HL-60/S4 treated with retinoic acid at 250 ng/mL for 4 days and 3 days (cell line): ENCODE measurements at regions not wholly inside any gene's neighbourhood (a gene's known extent, or its start where the extent isn't known, plus 50 kb on each side); places are given as distances from the start of the nearest gene placed in this dataset.

ENCODE experiments used
- in situ Hi-C: fragments of 300-500 bp; cut with MboI; formaldehyde crosslinking; loops from 2 replicates; pipeline ENCODE4 v1.7.0; 2022; ENCODE audit warnings: low sequenced_read_pairs

- in situ Hi-C loops, result no loop called here
These were observed 686.3 kb downstream of the LIG4 start for GRCh38 chr13:107529035-107529434.

GRCh38 chr13:107518780-107519179, 696.6 kb downstream of the LIG4 start:
- in situ Hi-C loops, result no loop called here

- in situ Hi-C loops, result no loop called here
These were observed 697.0 kb downstream of the LIG4 start for GRCh38 chr13:107518292-107518691.

- in situ Hi-C loops, result no loop called here
These were observed 698.8 kb downstream of the LIG4 start for GRCh38 chr13:107516517-107516916.

- in situ Hi-C loops, result no loop called here
These were observed 702.8 kb downstream of the LIG4 start for GRCh38 chr13:107512551-107512950.

GRCh38 chr13:107497661-107498060, 717.7 kb downstream of the LIG4 start:
- in situ Hi-C loops, result no loop called here

GRCh38 chr13:107493266-107493665, 722.1 kb downstream of the LIG4 start:
- in situ Hi-C loops, result no loop called here

- in situ Hi-C loops, result no loop called here
These were observed 732.6 kb downstream of the LIG4 start for GRCh38 chr13:107482688-107483087.

GRCh38 chr13:107480130-107480529, 735.2 kb downstream of the LIG4 start:
- in situ Hi-C loops, result no loop called here

GRCh38 chr13:107477772-107478379, 737.5 kb downstream of the LIG4 start:
- in situ Hi-C loops, result no loop called here

- in situ Hi-C loops, result no loop called here
These were observed 739.4 kb downstream of the LIG4 start for GRCh38 chr13:107475753-107476453.

GRCh38 chr13:107473253-107473652, 742.1 kb downstream of the LIG4 start:
- in situ Hi-C loops, result no loop called here

GRCh38 chr13:107466326-107467099, 748.8 kb downstream of the LIG4 start:
- in situ Hi-C loops, result no loop called here

- in situ Hi-C loops, result no loop called here
These were observed 752.8 kb downstream of the LIG4 start for GRCh38 chr13:107462501-107462900.

- in situ Hi-C loops, result no loop called here
These were observed 753.6 kb downstream of the LIG4 start for GRCh38 chr13:107461751-107462150.

- in situ Hi-C loops, result no loop called here
These were observed 755.9 kb downstream of the LIG4 start for GRCh38 chr13:107459430-107459829.

- in situ Hi-C loops, result no loop called here
These were observed 757.1 kb downstream of the LIG4 start for GRCh38 chr13:107458269-107458668.

GRCh38 chr13:107457686-107458085, 757.6 kb downstream of the LIG4 start:
- in situ Hi-C loops, result no loop called here

- in situ Hi-C loops, result no loop called here
These were observed 758.9 kb downstream of the LIG4 start for GRCh38 chr13:107456431-107456830.

GRCh38 chr13:107452833-107453232, 762.5 kb downstream of the LIG4 start:
- in situ Hi-C loops, result no loop called here

GRCh38 chr13:107450931-107451330, 764.4 kb downstream of the LIG4 start:
- in situ Hi-C loops, result no loop called here

GRCh38 chr13:107450431-107450830, 764.9 kb downstream of the LIG4 start:
- in situ Hi-C loops, result no loop called here
